ENCODE measurements at regions not wholly inside any gene's neighbourhood (a gene's known extent, or its start where the extent isn't known, plus 50 kb on each side); places are given as distances from the start of the nearest gene placed in this dataset.
"Not testable (repeated sequence)": the region's sequence is repeated elsewhere in the genome, so short reads cannot be mapped to it uniquely, and the experiment has no call there.

DNA sequence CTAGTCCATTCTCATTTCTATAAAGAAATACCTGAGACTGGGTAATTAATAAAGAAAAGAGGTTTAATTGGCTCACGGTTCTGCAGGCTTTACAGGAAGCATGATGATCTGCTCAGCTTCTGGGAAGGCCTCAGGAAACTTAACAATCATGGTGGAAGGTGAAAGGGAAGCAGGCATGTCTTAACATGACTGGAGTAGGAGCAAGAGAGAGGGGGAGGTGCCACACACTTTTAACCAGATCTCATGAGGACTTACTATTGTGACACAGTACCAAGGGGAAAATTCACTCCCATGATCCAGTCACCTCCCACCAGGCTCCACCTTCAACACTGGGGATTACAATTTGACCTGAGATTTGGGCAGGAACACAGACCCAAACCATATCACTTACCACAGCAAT is 310.1 kb downstream of the SH3GL2 start:
- not testable (repeated sequence) for TF ChIP-seq POLR2A (IDR thresholded peaks at IDR 0.05)
- TF ChIP-seq, protein P1, sequence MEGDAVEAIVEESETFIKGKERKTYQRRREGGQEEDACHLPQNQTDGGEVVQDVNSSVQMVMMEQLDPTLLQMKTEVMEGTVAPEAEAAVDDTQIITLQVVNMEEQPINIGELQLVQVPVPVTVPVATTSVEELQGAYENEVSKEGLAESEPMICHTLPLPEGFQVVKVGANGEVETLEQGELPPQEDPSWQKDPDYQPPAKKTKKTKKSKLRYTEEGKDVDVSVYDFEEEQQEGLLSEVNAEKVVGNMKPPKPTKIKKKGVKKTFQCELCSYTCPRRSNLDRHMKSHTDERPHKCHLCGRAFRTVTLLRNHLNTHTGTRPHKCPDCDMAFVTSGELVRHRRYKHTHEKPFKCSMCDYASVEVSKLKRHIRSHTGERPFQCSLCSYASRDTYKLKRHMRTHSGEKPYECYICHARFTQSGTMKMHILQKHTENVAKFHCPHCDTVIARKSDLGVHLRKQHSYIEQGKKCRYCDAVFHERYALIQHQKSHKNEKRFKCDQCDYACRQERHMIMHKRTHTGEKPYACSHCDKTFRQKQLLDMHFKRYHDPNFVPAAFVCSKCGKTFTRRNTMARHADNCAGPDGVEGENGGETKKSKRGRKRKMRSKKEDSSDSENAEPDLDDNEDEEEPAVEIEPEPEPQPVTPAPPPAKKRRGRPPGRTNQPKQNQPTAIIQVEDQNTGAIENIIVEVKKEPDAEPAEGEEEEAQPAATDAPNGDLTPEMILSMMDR (IDR thresholded peaks at IDR 0.05): not testable (repeated sequence)
